Peyer's patch (tissue), 4 donors: ENCODE measurements at regions not wholly inside any gene's neighbourhood (a gene's known extent, or its start where the extent isn't known, plus 50 kb on each side); places are given as distances from the start of the nearest gene placed in this dataset.

Source experiments
- CTCF ChIP-seq, 6 experiments: fragments of 450-650 bp in 4 of 6; fragments of 200-600 bp in 2 of 6; sonication (generic) in 1 of 6; IDR thresholded peaks; one replicate each; pipeline ENCODE4 v1.5.1; 2017 to 2019; ENCODE audit warnings: antibody characterized with exemption in 6 of 6, mild to moderate bottlenecking in 3 of 6, moderate library complexity in 1 of 6
- POLR2A ChIP-seq, 2 donors: fragments of 450-650 bp; IDR thresholded peaks; one replicate each; pipeline ENCODE4 v1.5.1; 2017; ENCODE audit warnings: antibody characterized with exemption in 2 of 2, mild to moderate bottlenecking in 2 of 2, moderate library complexity in 2 of 2

DNA sequence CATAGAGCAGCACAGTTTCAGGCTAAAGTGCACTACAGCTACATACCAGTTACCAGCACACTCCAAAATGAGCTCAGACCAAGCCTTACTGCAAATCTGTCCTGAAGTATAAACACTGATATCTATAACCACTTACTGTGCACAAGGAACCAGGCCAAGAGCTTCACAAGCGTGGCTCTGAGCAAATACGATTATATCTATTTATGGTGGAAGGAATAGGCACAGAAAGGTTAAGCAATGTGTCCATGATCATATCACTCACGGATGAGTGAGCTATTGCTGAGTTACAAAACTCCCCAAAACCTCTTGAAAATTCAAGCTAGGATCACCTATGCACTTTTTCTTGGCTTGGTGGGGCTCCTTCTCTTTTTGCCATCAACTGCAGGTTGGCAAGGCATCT is 84.9 kb downstream of the GPAM start:
- TF ChIP-seq POLR2A (IDR thresholded peaks at IDR 0.05) (no peak), CTCF (IDR thresholded peaks at IDR 0.05) (no peak)
